ENCODE measurements at regions not wholly inside any gene's neighbourhood (a gene's known extent, or its start where the extent isn't known, plus 50 kb on each side); places are given as distances from the start of the nearest gene placed in this dataset.
"Not testable (repeated sequence)": the region's sequence is repeated elsewhere in the genome, so short reads cannot be mapped to it uniquely, and the experiment has no call there.

DNA sequence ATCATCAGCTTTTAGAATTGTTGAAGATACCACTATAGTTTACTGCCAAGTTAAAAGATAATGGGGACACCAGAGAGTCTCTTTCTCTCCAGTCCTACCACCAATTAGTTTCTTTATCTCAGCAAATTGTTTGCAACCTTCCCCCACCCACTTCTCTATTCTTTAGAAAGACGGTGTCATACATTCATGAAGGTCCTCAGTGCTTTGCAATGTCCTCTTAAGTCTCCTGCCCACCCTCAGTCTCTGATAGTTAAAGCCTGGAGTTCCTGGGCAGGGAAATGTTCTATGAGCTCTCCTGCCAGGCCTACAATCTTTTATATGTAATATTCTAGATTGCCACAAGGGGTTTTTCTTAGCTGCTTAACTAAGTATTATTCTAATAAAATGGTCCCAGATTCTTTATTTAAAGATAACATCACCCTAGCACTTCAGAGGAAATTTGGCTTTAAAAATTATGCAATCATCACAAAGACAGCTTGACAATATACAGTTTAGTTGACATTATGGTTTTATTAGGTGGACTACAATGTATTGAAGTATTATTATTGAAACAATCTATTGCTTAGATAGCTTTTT, 509.2 kb downstream of the CSNK1G3 start:
- ChIA-PET CTCF (interaction anchor here (1.6 kb wide), 1 partner anchor 11 kb away, joined by 3 read pairs; no protein-coding TSS in a partner anchor), POLR2A (no interaction called here)
- intact Hi-C loops (cut with micrococcal nuclease): no loop called here
- TF ChIP-seq CTCF (IDR thresholded peaks at IDR 0.05) (no peak), EZH2 (IDR thresholded peaks at IDR 0.05; ENCODE audit: borderline replicate concordance, insufficient read depth, low read depth, low read length, poor library complexity, severe bottlenecking) (no peak)
- DNase-seq (no peak), ATAC-seq (ENCODE audit: low read depth) (no peak)
- Histone ChIP-seq H3K27ac (ENCODE audit: low read length in 2 of 2) (no peak overlapping the region), H3K9ac (ENCODE audit: low read length) (no peak overlapping the region), H3K4me2 (replicated peaks; ENCODE audit: low read depth, low read length, poor library complexity, severe bottlenecking) (no peak overlapping the region), H3K4me1 (ENCODE audit: control insufficient read depth in 2 of 2, insufficient read depth in 2 of 2, low read length in 2 of 2) (no peaks in the 10 kb centered on the region), H3K4me3 (ENCODE audit: control extremely low read depth in 1 of 5, extremely low read depth in 1 of 5, insufficient read depth in 1 of 5, low read depth in 2 of 5, low read length in 4 of 5) (no peak overlapping the region), H2AFZ (ENCODE audit: insufficient read depth, low read depth, low read length, poor library complexity, severe bottlenecking) (no peak overlapping the region), H3K36me3 (replicated peaks in 1 of 2; ENCODE audit: control extremely low read depth in 1 of 2, control insufficient read depth in 1 of 2, extremely low read depth in 1 of 2, insufficient read depth in 2 of 2, low read length in 1 of 2) (no peaks in the 10 kb centered on the region), H3K79me2 (ENCODE audit: control insufficient read depth, insufficient read depth, low read length) (no peaks in the 10 kb centered on the region), H3K9me3 (ENCODE audit: control extremely low read depth in 1 of 3, control insufficient read depth in 2 of 3, insufficient read depth in 1 of 3, low read length in 2 of 3) (peaks cover 0 to 8% (median 0%) of the 10 kb centered on the region in 3 donors), H4K20me1 (ENCODE audit: control insufficient read depth, insufficient read depth, low read length, poor library complexity, severe bottlenecking) (no peaks in the 10 kb centered on the region), H3K27me3 (replicated peaks in 1 of 4; ENCODE audit: control extremely low read depth in 1 of 4, control insufficient read depth in 3 of 4, insufficient read depth in 4 of 4, low read length in 3 of 4) (no peaks in the 10 kb centered on the region)
- WGBS (ENCODE audit: insufficient coverage): 100% methylated on average over 1 of the region's 1 CpG
- peaks cover 2% of the 10 kb centered on the region for H3K4me1 Mint-ChIP-seq
- H3K9me3 Mint-ChIP-seq (ENCODE audit: insufficient read depth): peaks cover 3% of the 10 kb centered on the region
- no peak overlapping the region for H3K27ac Mint-ChIP-seq
- no peaks in the 10 kb centered on the region for H3K27me3 Mint-ChIP-seq
- no peak overlapping the region for H3K4me3 Mint-ChIP-seq

DNA sequence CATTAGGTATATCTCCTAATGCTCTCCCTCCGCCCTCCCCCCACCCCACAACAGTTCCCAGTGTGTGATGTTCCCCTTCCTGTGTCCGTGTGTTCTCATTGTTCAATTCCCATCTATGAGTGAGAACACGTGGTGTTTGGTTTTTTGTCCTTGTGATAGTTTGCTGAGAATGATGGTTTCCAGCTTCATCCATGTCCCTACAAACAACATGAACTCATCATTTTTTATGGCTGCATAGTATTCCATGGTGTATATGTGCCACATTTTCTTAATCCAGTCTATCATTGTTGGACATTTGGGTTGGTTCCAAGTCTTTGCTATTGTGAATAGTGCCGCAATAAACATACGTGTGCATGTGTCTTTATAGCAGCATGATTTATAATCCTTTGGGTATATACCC, 505.3 kb downstream of the CSNK1G3 start:
- H3K9ac ChIP-seq (ENCODE audit: low read length); H3K27ac ChIP-seq (ENCODE audit: low read length in 2 of 2); H3K4me1 Mint-ChIP-seq; H3K4me1 ChIP-seq (ENCODE audit: control insufficient read depth in 2 of 2, insufficient read depth in 2 of 2, low read length in 2 of 2); H3K36me3 ChIP-seq (replicated peaks in 1 of 2; ENCODE audit: control extremely low read depth in 1 of 2, control insufficient read depth in 1 of 2, extremely low read depth in 1 of 2, insufficient read depth in 2 of 2, low read length in 1 of 2); DNase-seq; H3K9me3 ChIP-seq (ENCODE audit: control extremely low read depth in 1 of 3, control insufficient read depth in 2 of 3, insufficient read depth in 1 of 3, low read length in 2 of 3); H2AFZ ChIP-seq (ENCODE audit: insufficient read depth, low read depth, low read length, poor library complexity, severe bottlenecking); H3K27me3 Mint-ChIP-seq; H3K4me3 Mint-ChIP-seq; H3K27me3 ChIP-seq (replicated peaks in 1 of 4; ENCODE audit: control extremely low read depth in 1 of 4, control insufficient read depth in 3 of 4, insufficient read depth in 4 of 4, low read length in 3 of 4); intact Hi-C loops (cut with micrococcal nuclease); H3K4me3 ChIP-seq (ENCODE audit: control extremely low read depth in 1 of 5, extremely low read depth in 1 of 5, insufficient read depth in 1 of 5, low read depth in 2 of 5, low read length in 4 of 5); H3K9me3 Mint-ChIP-seq (ENCODE audit: insufficient read depth); H3K4me2 ChIP-seq (replicated peaks; ENCODE audit: low read depth, low read length, poor library complexity, severe bottlenecking); H3K27ac Mint-ChIP-seq; ATAC-seq (ENCODE audit: low read depth); POLR2A ChIA-PET; H3K79me2 ChIP-seq (ENCODE audit: control insufficient read depth, insufficient read depth, low read length); H4K20me1 ChIP-seq (ENCODE audit: control insufficient read depth, insufficient read depth, low read length, poor library complexity, severe bottlenecking); CTCF ChIA-PET: not testable (repeated sequence)
- WGBS (ENCODE audit: insufficient coverage): no CpG with 5 or more reads among the region's 5 CpGs
